ENCODE measurements at regions not wholly inside any gene's neighbourhood (a gene's known extent, or its start where the extent isn't known, plus 50 kb on each side); places are given as distances from the start of the nearest gene placed in this dataset.

DNA sequence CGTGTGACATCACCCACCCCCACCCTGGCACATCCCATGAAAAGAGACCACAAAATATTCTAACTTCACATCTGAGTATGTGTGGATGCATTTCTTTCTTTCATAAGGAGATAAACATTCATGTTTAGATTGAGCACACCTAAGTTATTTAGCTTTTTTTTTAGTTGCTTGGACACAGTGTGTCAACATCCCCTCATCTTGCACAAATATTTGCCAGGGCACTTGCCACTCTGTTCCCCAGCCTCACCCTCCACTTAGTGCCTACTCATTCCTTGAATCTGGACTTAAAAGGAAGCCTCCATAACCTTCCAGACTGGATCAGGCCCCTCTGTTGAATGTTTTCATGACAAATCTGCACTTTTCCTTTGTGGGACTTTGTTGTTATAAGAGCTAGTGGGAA, 338.9 kb upstream of the IGFBP3 start:
- 80 to 100% methylated on average over 1 of the region's 1 CpG for WGBS, 2 experiments
- no peak overlapping the region for H3K4me3 ChIP-seq (ENCODE audit: insufficient read depth, low read depth, low read length)

DNA sequence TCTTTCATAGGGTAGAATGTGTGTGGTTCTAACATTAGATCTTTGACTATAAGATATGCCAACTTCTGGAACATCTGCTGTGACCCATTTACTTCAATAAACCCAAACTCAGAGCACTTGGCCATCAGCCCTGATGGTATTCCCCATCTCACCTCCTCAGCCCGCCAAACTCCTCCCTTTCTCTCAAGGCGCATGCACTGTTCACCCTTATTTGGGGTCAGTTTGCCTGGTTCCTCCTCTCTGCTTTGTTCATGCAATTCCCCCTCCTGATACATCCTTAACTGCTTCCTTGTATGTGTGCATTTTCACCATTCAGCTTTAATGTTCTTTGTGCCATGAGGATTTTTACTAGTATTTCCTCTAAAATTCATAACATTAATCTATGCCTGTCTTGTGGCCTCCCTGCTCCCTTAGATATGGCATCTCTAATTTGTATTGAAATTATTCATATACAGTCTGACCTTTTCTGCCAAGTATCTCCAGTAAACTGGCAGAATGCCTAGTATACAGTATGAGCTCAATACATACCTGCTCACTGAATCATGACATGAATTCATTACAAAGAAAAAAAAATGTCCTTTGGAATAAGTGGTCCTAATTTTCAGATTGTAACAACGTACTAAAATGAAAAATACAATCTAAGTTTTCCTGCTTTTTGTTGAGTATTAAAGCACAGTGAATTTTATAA, 336.8 kb upstream of the IGFBP3 start:
- 92 to 97% methylated on average over 2 to 3 of the region's 3 CpGs for WGBS, 2 experiments
- Histone ChIP-seq H3K9me3 (ENCODE audit: control insufficient read depth, low read length) (peaks cover 2% of the 10 kb centered on the region), H3K27me3 (ENCODE audit: control insufficient read depth, insufficient read depth, low read length, poor library complexity, severe bottlenecking) (no peaks in the 10 kb centered on the region), H3K36me3 (ENCODE audit: control insufficient read depth, insufficient read depth, low read length) (no peaks in the 10 kb centered on the region), H3K4me1 (ENCODE audit: control insufficient read depth, insufficient read depth, low read length) (no peaks in the 10 kb centered on the region), H3K27ac (ENCODE audit: insufficient read depth, low read depth, low read length, poor library complexity, severe bottlenecking) (no peak overlapping the region), H3K4me3 (ENCODE audit: insufficient read depth, low read depth, low read length) (no peak overlapping the region)

More for the DNA sequence above, 338.9 kb upstream of the IGFBP3 start:
- Histone ChIP-seq H3K36me3 (ENCODE audit: control insufficient read depth, insufficient read depth, low read length) (no peaks in the 10 kb centered on the region), H3K27me3 (ENCODE audit: control insufficient read depth, insufficient read depth, low read length, poor library complexity, severe bottlenecking) (no peaks in the 10 kb centered on the region), H3K9me3 (ENCODE audit: control insufficient read depth, low read length) (peaks cover 2% of the 10 kb centered on the region), H3K27ac (ENCODE audit: insufficient read depth, low read depth, low read length, poor library complexity, severe bottlenecking) (no peak overlapping the region), H3K4me1 (ENCODE audit: control insufficient read depth, insufficient read depth, low read length) (no peaks in the 10 kb centered on the region)

DNA sequence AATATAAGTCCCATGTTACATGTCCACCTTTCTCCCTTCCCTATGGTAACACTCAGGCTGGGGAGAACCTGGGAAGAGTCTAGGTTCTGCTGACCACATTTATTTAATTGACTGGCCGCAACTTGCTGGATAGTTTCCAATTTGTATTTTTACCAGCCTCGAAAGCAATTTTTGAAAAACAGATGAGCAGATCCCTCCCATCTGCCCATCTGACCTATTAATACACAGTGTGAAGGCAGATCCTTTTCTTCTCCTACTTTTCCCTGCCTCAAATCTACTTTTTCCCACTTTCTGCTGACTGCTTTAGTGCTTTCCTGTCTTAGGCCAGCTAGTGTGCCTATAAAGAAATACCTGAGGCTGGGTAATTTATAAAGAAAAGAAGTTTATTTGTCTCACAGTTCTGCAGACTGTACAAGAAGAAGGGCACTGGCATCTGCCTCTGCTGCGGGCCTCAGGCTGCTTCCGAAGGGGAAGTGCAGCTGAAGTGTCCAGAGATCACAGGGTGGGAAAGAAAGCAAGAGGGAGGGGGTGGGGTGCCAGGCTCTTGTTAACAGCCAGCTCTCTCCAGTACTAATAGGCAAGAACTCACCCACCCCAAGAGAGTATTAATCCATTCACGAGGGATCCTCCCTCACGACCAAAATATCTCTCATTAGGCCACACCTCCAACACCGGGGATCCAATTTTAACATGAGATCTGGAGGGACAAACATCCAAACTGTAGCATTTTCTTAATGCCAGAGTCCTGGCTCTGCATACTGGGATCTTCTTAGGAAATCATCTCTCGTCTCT, 336.0 kb upstream of the IGFBP3 start:
- H3K36me3 ChIP-seq (ENCODE audit: control insufficient read depth, insufficient read depth, low read length): no peaks in the 10 kb centered on the region
- 83% methylated on average over 8 of the region's 8 CpGs for WGBS, 2 experiments

DNA sequence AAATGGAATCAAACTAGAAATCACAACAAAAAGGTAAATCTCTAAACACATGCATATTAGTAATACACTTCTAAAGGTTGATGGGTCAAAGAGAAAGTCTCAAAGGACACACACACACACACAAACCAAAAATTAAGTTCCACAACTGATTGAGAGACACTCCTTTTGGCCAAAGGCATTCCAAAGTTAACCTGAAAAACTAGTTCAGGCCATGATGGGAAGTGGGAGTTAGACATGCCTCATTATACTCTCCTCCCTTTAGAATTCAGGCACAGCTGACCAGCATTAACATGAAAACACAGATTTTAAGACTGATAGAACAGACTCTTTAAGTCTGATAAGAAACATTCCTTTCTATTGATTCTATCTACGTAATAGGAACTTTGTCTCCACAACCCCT, 332.4 kb upstream of the IGFBP3 start:
- no peaks in the 10 kb centered on the region for H3K36me3 ChIP-seq (ENCODE audit: control insufficient read depth, insufficient read depth, low read length)

More for the DNA sequence above, 336.0 kb upstream of the IGFBP3 start:
- no peaks in the 10 kb centered on the region for H3K4me1 ChIP-seq (ENCODE audit: control insufficient read depth, insufficient read depth, low read length)
- no peak overlapping the region for H3K27ac ChIP-seq (ENCODE audit: insufficient read depth, low read depth, low read length, poor library complexity, severe bottlenecking)
- H3K27me3 ChIP-seq (ENCODE audit: control insufficient read depth, insufficient read depth, low read length, poor library complexity, severe bottlenecking): no peaks in the 10 kb centered on the region
- no peaks in the 10 kb centered on the region for H3K9me3 ChIP-seq (ENCODE audit: control insufficient read depth, low read length)
- H3K4me3 ChIP-seq (ENCODE audit: insufficient read depth, low read depth, low read length): no peak overlapping the region

GRCh38 chr7:46247664-46248063, 326.6 kb upstream of the IGFBP3 start:
- Histone ChIP-seq H3K4me3 (ENCODE audit: insufficient read depth, low read depth, low read length) (no peak overlapping the region), H3K4me1 (ENCODE audit: control insufficient read depth, insufficient read depth, low read length) (no peaks in the 10 kb centered on the region), H3K27me3 (ENCODE audit: control insufficient read depth, insufficient read depth, low read length, poor library complexity, severe bottlenecking) (no peaks in the 10 kb centered on the region), H3K9me3 (ENCODE audit: control insufficient read depth, low read length) (no peaks in the 10 kb centered on the region), H3K27ac (ENCODE audit: insufficient read depth, low read depth, low read length, poor library complexity, severe bottlenecking) (no peak overlapping the region), H3K36me3 (ENCODE audit: control insufficient read depth, insufficient read depth, low read length) (no peaks in the 10 kb centered on the region)
- WGBS, 2 experiments: 86 to 94% methylated on average over 1 of the region's 1 CpG

More for the DNA sequence above, 332.4 kb upstream of the IGFBP3 start:
- no peak overlapping the region for H3K4me3 ChIP-seq (ENCODE audit: insufficient read depth, low read depth, low read length)
- no peaks in the 10 kb centered on the region for H3K4me1 ChIP-seq (ENCODE audit: control insufficient read depth, insufficient read depth, low read length)
- H3K27me3 ChIP-seq (ENCODE audit: control insufficient read depth, insufficient read depth, low read length, poor library complexity, severe bottlenecking): no peaks in the 10 kb centered on the region
- H3K9me3 ChIP-seq (ENCODE audit: control insufficient read depth, low read length): no peaks in the 10 kb centered on the region
- no peak overlapping the region for H3K27ac ChIP-seq (ENCODE audit: insufficient read depth, low read depth, low read length, poor library complexity, severe bottlenecking)
- WGBS, 2 experiments: 91 to 96% methylated on average over 1 of the region's 1 CpG

DNA sequence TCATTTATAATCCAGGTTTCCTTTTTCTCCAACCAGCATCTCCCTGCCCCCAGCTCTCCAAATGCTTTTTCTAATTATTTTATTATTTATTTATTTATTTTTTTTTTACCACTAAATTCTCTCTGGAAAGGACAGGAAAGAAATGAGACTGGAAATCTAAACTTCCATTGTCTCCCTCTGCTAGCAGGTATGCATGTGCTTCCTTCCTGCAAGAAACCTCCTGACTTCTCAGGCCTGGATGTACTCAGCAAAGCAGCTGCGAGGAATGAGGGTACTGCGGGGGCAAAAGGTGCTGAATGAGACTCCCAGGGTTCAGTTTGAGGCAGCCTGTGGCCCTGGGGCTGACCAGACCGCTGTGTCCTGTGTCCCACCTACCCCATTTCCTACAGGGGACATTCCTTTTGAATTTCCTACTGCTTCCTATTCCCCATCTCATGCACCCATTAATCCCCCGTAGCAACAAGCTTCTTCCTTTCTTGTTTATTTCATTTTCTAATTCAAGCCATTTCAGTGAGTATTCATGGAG, 324.6 kb upstream of the IGFBP3 start:
- WGBS, 2 experiments: 83 to 91% methylated on average over 4 of the region's 4 CpGs
- Histone ChIP-seq H3K4me1 (ENCODE audit: control insufficient read depth, insufficient read depth, low read length) (no peaks in the 10 kb centered on the region), H3K27me3 (ENCODE audit: control insufficient read depth, insufficient read depth, low read length, poor library complexity, severe bottlenecking) (no peaks in the 10 kb centered on the region), H3K4me3 (ENCODE audit: insufficient read depth, low read depth, low read length) (no peak overlapping the region), H3K9me3 (ENCODE audit: control insufficient read depth, low read length) (no peaks in the 10 kb centered on the region), H3K36me3 (ENCODE audit: control insufficient read depth, insufficient read depth, low read length) (no peaks in the 10 kb centered on the region), H3K27ac (ENCODE audit: insufficient read depth, low read depth, low read length, poor library complexity, severe bottlenecking) (no peak overlapping the region)

DNA sequence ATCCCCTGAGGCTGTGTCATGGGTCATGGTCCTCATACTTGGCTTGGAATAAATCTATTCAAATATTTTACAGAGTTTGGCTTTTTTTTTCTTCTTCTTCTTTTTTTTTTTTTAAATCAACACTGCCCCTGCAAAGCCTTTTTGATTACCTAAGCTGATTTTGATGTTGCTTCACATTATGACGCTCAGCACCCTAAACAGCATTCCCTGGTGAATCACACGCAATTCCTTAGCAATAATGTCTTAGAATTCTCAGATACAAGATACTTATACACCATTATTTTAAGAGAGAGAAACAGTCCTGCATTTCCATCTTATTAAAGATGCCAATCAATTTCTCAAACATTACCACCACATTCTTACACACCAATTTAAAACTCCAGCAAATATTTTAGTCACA, 323.7 kb upstream of the IGFBP3 start:
- no peaks in the 10 kb centered on the region for H3K36me3 ChIP-seq (ENCODE audit: control insufficient read depth, insufficient read depth, low read length)
- H3K27ac ChIP-seq (ENCODE audit: insufficient read depth, low read depth, low read length, poor library complexity, severe bottlenecking): no peak overlapping the region
- H3K4me1 ChIP-seq (ENCODE audit: control insufficient read depth, insufficient read depth, low read length): no peaks in the 10 kb centered on the region
- no peaks in the 10 kb centered on the region for H3K27me3 ChIP-seq (ENCODE audit: control insufficient read depth, insufficient read depth, low read length, poor library complexity, severe bottlenecking)
- H3K4me3 ChIP-seq (ENCODE audit: insufficient read depth, low read depth, low read length): no peak overlapping the region
- 88 to 98% methylated on average over 2 of the region's 2 CpGs for WGBS, 2 experiments
- H3K9me3 ChIP-seq (ENCODE audit: control insufficient read depth, low read length): no peaks in the 10 kb centered on the region

- no peak overlapping the region for H3K27ac ChIP-seq (ENCODE audit: insufficient read depth, low read depth, low read length, poor library complexity, severe bottlenecking)
- no peaks in the 10 kb centered on the region for H3K4me1 ChIP-seq (ENCODE audit: control insufficient read depth, insufficient read depth, low read length)
- H3K9me3 ChIP-seq (ENCODE audit: control insufficient read depth, low read length): no peaks in the 10 kb centered on the region
- no peaks in the 10 kb centered on the region for H3K27me3 ChIP-seq (ENCODE audit: control insufficient read depth, insufficient read depth, low read length, poor library complexity, severe bottlenecking)
- no peak overlapping the region for H3K4me3 ChIP-seq (ENCODE audit: insufficient read depth, low read depth, low read length)
- WGBS, 2 experiments: 78 to 94% methylated on average over 1 of the region's 1 CpG
- H3K36me3 ChIP-seq (ENCODE audit: control insufficient read depth, insufficient read depth, low read length): no peaks in the 10 kb centered on the region
These were observed 322.3 kb upstream of the IGFBP3 start for GRCh38 chr7:46243406-46243805.

DNA sequence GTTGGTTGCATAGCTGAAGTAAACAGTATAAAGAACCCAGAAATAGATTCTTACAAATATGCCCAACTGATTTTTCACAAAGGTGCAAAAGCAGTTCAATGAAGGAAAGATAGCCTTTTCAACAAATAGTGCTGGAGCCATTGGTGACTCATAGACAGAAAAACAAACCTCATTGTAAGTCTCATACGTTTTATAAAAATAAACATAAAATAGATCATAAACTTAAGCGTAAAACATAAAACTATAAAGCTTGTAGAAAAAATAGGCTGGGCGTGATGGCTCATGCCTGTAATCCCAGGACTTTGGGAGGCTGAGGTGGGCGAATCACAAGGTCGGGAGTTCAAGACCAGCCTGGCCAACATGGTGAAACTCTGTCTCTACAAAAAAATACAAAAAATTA, 318.8 kb upstream of the IGFBP3 start:
- Histone ChIP-seq H3K4me1 (ENCODE audit: control insufficient read depth, insufficient read depth, low read length) (no peaks in the 10 kb centered on the region), H3K27me3 (ENCODE audit: control insufficient read depth, insufficient read depth, low read length, poor library complexity, severe bottlenecking) (no peaks in the 10 kb centered on the region), H3K27ac (ENCODE audit: insufficient read depth, low read depth, low read length, poor library complexity, severe bottlenecking) (no peak overlapping the region), H3K4me3 (ENCODE audit: insufficient read depth, low read depth, low read length) (no peak overlapping the region), H3K9me3 (ENCODE audit: control insufficient read depth, low read length) (no peaks in the 10 kb centered on the region), H3K36me3 (ENCODE audit: control insufficient read depth, insufficient read depth, low read length) (no peaks in the 10 kb centered on the region)
- WGBS, 2 experiments: 91 to 94% methylated on average over 5 of the region's 5 CpGs

DNA sequence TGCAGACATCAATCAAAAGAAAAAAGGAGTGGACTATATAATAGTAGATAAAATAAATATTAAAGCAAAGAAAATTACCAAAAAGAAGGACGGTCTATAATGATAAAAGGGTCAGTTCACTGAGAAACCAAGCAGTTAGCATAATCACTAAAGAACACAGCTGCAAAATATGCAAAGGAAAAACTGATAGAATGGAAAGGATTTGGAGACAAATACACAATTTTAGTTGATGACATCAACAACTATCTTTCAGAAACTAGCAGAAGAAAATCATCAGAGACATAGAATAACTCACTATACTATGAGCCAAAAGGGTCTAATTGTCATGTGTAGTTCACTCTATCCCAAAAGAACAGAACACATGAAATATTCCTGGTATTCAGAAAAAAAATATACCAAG, 316.4 kb upstream of the IGFBP3 start:
- no CpG with 5 or more reads among the region's 1 CpG for WGBS, 2 experiments
- H3K36me3 ChIP-seq (ENCODE audit: control insufficient read depth, insufficient read depth, low read length): no peaks in the 10 kb centered on the region
- H3K27me3 ChIP-seq (ENCODE audit: control insufficient read depth, insufficient read depth, low read length, poor library complexity, severe bottlenecking): no peaks in the 10 kb centered on the region
- H3K27ac ChIP-seq (ENCODE audit: insufficient read depth, low read depth, low read length, poor library complexity, severe bottlenecking): no peak overlapping the region
- no peak overlapping the region for H3K4me3 ChIP-seq (ENCODE audit: insufficient read depth, low read depth, low read length)
- H3K4me1 ChIP-seq (ENCODE audit: control insufficient read depth, insufficient read depth, low read length): no peaks in the 10 kb centered on the region
- no peaks in the 10 kb centered on the region for H3K9me3 ChIP-seq (ENCODE audit: control insufficient read depth, low read length)
